ENCODE measurements at regions not wholly inside any gene's neighbourhood (a gene's known extent, or its start where the extent isn't known, plus 50 kb on each side); places are given as distances from the start of the nearest gene placed in this dataset.
"Not testable (repeated sequence)": the region's sequence is repeated elsewhere in the genome, so short reads cannot be mapped to it uniquely, and the experiment has no call there.

DNA sequence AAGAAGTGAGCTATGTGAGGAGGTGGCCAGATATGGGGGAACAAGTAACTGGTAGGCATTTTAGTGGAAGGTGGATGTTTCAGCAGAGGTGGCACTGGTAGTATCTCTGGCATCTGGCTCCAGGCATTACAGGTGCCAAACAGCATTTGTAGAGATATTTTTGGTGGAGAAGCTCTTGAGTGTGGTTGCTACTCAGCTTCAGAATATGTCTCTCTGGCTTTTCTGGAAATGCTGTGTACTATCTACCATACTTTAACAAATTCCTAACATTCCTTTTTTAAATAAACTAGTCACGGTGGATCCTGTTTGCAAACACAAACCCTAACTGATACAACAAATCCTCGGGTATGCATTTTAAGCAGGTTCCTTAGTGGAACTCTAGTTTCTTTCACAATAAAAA lies 128.0 kb downstream of the BARX2 start:
- DNase-seq (ENCODE audit: low read depth, low spot score): no peak

DNA sequence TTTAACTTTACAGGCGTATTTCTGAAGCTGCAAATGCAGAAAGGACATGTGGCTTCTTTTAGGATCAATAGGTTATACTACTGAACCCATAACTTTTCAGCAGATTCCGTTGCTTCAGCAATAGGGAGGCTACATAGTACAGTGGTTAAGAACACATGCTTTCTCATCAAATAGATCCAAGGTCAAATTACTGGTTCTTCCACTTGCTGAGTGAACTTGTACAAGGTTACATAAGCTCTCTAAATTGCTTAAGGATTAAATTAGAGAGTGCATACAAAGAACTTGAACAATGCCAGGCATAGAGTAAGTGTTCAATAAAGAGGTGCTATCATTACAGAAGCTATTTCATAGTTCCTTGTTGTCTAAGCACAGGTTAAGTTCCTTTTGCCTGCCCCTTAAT lies 129.6 kb downstream of the BARX2 start:
- no peak for DNase-seq (ENCODE audit: low read depth, low spot score)

DNA sequence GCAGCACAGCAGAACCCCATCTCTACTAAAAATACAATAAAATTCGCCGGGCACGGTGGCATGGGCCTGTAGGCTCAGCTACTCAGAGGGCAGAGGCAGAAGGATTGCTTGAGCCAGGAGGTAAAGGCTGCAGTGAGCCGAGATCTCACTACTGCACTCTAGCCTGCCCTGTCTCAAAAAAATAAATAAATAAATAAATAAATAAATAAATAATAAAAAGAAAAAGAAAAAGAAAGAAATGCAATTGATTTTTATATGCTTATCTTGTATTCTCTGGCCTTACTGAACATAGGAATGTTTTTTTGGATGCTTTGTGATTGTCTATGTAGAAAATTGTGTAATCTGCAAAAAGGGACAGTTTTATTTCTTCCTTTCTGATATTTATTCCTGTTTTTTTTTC lies 132.5 kb downstream of the BARX2 start:
- no peak for DNase-seq (ENCODE audit: low read depth, low spot score)

DNA sequence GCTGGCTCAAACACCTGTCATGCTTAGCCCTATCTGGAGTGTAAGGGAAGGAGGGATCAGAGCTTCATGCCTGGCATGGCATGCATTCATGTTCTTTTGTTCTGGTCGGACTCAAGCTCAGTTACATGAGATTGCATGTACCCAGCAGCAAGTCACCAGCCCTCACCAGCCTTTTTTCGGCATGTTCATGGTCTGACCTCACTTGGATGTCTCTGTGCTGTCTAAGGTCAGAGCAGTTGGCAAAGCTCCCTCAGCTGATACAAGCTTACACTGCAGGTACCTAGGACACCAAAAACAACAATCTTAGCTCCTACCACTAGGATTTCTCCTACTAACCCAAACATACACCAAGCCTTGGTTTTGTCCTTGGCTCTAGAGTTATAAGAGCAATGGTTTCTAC lies 152.6 kb downstream of the BARX2 start:
- DNase-seq (ENCODE audit: low read depth, low spot score): no peak

DNA sequence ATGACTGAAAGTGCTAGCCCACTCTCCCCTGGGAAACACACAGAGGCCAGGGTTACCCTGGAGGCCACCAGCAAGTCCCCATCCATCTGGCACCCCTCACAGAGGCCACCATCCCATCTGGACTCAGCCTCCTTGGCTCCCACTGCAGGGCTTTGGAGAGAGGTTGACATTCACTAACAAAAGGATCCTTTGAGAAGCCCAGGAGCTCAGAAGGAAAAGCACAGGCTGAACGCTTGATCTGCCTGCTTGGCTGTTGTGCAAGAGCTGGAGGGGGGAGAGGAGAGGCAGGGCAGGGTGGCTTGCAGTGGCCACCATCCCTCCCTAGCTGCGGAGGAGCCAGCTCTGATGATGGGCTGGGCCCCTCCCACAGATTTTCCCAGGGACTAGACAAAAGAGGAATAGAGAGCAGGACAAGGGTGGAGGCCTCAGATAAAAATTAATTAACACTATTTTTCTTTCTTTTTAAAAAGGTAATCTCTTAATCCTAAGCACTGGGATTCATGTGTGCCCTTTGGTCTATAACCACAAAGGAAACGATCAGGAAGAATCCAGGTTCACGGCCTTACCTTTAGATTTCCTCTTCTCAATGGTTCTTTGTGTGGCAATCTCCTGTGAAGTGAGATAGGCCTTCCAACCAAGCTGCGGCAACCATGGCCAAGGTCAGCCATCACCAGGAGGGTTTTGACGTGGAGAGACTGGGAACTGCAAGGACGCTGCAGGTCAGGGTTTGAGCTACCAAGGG lies 154.7 kb downstream of the BARX2 start:
- no peak for DNase-seq (ENCODE audit: low read depth, low spot score)

DNA sequence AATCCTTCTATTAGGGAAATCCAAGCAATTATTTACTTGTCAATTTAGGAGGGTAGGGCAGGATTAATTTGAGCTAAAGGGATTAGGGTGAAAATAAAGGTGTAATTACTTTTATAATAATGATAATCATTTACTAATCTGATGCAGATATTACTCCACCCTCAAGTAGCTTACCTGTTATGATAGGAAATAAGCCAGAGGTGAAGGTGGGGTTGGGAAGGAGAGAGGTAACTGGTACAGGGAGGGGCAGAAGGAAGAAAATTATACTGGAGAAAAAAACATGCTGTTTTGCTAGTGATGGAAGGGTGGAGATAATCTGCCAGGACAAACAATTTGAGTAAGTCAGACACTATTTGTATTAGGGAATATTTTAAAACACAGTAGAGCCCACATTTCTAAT lies 157.7 kb downstream of the BARX2 start:
- DNase-seq (ENCODE audit: low read depth, low spot score): no peak

DNA sequence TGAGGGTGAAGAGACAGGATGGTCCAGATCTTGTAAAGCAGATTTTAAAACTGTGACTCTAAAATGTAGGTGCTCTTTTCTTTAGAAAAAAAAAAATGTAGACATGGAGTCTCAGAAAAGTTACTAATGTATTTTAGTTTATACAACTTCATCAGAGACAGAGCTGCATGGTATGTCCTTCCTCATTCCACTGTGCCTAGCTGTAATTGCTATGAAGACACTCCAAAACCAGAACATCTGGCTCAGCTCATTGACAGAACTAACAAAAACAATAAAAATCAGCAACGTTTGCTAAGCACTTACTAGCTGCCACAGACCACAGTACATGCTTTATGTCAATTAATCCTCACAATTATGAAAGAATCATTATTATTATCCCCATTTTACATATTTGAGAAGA lies 160.7 kb downstream of the BARX2 start:
- DNase-seq (ENCODE audit: low read depth, low spot score): no peak

DNA sequence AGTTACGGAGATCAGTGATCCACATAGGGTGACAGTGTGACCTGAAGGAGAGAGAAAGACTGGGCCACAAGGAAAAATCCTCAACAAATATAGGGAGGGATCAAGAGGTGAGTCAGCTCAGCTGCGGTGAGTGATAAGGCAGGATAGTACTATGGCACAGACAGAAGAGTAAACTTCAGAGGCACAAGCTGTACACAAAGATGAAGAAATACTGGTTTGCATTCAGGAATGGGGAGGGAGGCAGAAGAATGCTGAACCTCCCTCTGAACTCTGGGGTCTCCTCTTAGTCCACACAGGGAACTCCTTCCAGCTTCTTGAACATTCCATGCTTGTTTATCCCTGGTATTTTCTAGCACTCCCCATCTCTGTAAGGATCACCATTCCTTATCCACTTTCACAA lies 162.7 kb downstream of the BARX2 start:
- DNase-seq (ENCODE audit: low read depth, low spot score): no peak

DNA sequence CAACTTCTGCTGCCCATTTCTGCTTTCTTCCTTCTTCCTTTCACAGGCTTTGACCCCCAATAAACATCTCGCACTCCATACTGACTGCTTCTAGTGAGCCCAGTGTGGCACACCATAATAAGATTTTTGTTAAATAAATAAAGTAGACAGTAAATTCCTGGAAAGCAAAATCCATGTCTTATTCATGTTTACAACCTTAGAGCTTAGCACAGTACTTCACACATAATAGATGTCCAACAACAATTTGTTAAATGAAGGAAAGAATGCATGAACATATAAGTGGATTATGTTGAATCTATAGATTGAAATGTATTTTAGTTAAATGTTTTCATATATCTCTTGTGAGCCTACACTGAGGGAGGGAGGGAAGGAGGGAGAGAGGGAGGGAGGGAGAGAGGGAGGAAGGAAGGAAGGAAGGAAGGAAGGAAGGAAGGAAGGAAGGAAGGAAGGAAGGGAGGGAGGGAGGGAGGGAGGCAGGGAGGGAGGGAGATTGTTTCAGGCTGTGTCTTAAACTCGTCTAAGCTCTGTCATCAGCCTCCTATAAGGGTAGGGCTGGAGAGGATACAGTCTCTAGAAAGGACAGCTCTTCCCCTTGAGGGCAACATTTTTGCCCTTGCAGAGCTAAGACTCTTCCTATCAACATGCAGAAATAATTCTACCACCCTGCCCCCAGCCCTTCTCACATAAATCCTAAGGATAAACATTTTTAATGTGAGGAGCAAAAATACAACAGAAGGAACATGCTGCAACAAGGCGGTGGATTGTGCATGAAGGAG lies 168.1 kb downstream of the BARX2 start:
- no peak for DNase-seq (ENCODE audit: low read depth, low spot score)

DNA sequence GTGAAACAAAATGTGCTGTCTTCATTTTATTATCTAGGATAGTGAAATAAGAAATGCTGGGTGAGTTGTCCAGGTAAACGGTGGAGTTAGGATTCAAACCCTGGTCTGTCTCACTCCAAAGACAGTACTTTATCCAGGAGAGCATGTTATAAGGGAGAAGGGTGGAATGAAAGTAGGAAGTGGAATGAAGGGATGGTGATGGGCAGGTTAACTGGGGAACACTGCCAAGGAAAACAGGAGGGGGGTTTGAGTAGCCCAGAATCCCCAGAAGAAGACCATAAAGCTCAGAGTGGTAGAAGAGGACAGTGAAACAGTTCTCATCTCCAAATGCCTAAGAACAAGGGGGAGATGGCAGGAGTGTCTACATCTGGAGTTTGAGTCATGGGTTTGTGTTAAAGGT lies 169.0 kb downstream of the BARX2 start:
- no peak for DNase-seq (ENCODE audit: low read depth, low spot score)

DNA sequence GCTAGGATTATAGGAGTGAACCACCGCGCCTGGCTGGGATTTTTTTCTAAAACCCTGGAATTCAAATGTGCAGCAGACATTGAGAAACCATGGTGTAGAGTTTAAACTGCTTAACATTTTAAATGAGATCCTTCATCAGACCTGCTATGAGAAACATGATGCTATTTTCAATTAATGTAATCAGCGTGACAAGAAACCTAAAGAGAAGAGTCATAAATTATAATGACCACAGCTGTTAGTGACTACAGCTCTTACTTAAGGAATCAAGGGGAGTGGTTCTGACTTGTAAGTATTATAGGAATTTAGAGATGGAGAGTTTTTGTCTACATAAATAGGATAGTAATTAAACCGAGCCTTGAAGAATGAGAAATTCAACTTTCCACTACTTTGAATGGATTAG lies 170.6 kb downstream of the BARX2 start:
- DNase-seq (ENCODE audit: low read depth, low spot score): no peak

DNA sequence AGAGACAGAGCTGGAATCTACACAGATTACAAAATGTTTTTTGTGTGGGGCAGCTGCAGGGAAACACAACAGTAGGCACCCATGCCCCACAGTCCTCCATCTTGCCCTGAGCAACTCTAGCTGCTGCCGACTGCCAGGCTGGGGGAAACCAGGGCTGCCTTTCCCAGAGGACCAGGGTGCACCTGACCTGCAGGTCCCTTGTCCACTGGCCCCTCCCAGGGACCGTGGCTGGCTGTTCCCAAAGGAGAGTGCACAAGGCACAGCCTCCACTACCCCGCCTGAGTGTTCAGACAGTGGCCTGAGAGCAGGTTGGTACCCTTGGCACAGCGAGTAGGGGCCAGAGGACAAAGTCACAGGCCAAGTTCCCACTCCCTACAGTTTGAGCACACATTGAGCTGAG lies 181.8 kb downstream of the BARX2 start:
- no peak for DNase-seq (ENCODE audit: low read depth, low spot score)

DNA sequence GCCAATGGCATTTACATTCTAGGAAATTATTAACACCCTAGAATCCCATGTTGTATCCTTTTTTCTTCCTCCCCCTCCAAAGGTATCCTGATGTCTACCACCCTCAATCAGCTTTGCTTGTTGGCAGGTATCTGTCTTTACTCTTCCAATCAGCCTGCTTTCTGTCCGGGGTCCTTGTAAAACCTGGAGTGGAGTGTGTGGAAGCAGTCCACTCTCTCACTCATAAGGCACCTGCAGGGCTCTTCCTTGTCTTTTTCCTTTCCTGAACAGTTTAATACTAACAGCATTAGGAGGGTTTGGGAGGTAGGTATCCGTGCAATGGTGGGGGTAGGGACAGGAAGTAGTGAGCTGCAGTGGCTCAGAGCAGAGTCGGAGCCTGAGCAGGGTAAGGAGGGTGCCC lies 193.4 kb downstream of the BARX2 start:
- DNase-seq (ENCODE audit: low read depth, low spot score): no peak

DNA sequence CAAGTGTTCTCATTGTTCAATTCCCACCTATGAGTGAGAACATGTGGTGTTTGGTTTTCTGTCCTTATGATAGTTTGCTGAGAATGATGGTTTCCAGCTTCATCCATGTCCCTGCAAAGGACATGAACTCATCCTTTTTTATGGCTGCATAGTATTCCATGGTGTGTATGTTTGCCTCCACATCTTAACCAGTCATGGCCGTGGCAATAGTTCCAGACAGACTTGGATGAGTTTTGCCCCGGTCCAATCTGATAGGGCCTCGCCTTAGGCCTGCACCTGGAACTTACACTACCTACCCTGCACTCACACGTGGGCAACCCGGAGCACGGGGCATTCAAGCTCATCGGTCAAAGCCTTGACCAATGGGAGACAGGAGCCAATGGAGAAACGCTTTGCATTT lies 197.0 kb downstream of the BARX2 start:
- not testable (repeated sequence) for DNase-seq (ENCODE audit: low read depth, low spot score)

DNA sequence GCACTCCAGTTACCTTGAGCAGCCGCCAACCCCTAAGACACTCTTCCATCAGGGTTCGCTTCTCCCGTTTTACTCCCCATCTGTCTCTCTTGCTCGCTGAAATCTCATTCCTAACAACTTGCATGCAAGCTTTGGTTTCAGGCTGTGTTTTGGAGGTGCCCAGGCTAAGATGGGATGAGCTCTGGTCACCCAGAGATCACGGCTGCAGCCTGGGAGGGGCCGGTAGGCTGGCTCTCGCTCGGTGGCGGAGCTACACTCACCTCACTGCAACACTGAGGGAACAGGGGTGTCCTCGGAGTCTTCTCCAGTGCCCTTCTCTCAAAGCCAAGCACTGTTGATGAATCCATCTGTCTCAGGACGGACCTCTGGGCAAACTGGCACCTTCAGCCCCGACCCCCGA lies 197.5 kb downstream of the BARX2 start:
- no peak for DNase-seq (ENCODE audit: low read depth, low spot score)

DNA sequence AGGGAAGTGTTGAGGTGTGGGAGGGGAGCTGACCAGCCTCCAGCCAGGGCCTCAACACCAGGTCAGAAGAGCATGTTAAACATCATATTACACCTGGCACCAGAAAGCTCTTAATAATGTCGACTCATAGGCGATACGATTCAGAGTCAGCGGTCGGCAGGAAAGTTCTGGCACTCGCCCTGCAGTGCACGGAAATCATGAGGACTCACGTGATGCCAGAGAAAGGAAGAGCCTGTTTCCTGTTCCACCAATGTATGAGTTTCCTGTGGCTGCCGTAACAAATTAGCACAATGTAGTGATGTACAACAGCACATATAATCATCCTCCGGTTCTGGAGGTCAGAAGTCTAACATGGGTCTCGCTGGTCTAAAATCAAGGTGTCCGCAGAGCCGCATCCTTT lies 198.8 kb downstream of the BARX2 start:
- DNase-seq (ENCODE audit: low read depth, low spot score): no peak

DNA sequence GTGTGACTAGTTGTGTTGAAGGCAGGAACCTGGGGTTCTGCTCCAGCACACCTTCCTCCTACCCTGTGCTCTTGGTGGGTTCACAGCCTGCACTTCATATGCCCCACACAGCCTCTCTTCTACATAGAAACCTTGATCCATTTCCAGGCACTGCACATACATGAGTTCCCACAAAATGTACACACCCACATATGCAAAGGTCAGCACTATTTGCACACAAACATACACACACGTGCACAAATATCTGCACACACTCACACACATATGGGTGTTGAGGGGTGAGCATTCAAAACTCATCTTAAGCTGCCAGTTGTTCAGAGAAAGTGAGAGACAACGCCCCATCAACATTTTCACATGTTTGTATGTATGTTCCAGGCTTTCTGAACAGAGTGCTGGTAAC lies 201.0 kb downstream of the BARX2 start:
- no peak for DNase-seq (ENCODE audit: low read depth, low spot score)

DNA sequence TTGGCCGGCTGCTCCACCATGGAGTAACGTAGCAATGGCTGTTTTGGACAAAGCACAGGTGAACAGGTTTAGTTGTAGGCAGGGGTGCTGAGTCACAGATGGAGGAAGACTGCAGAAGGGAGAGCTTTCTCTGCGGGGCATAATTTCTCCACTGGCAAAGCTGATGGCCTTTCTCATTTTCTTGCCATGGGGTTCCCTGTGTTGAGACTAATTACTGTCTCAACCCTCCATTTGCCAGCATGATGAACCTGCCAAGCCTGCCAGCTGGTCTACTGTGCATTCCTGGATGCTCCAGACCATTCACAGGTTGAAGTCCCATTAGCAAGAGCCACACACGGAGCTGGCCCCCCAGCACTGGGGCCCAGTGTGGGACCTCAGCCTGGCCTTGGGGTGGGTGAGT lies 202.4 kb downstream of the BARX2 start:
- no peak for DNase-seq (ENCODE audit: low read depth, low spot score)

DNA sequence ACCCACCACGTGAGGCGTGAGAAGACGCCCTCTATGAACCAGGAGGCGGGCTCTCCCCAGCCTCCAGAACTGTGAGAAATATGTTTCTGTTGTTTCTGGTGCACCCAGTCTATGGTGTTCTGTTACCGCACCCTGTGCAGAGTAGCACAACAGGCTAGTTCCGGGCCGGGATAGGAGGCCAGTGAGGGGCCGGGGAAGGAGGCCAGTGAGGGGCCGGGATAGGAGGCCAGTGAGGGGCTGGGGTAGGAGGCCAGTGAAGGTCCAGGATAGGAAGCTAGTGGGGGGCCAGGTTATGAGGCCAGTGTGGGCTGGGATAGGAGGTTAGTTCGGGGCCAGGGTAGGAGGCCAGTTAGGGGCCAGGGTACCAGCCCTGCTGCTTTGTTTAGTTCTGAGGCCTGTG lies 204.6 kb downstream of the BARX2 start:
- DNase-seq (ENCODE audit: low read depth, low spot score): no peak

DNA sequence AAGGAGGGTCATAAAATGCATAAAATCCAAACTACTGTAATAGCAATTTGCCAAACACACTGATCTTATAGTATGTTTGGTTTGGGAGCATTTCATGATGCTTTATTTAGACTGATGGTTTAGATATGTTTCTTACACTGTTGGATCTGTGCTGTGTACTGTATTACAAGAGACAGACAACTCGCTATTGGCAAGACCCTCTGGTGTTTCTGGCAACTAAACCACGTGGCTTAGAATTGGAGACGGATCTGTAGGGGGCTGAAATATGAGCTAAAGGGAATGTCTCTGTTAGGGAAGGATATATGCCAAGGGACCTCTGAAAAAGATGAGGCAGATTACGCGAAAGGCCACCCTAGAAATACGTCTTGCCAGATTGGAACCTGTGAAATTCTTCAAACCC lies 208.7 kb downstream of the BARX2 start:
- no peak for DNase-seq (ENCODE audit: low read depth, low spot score)

DNA sequence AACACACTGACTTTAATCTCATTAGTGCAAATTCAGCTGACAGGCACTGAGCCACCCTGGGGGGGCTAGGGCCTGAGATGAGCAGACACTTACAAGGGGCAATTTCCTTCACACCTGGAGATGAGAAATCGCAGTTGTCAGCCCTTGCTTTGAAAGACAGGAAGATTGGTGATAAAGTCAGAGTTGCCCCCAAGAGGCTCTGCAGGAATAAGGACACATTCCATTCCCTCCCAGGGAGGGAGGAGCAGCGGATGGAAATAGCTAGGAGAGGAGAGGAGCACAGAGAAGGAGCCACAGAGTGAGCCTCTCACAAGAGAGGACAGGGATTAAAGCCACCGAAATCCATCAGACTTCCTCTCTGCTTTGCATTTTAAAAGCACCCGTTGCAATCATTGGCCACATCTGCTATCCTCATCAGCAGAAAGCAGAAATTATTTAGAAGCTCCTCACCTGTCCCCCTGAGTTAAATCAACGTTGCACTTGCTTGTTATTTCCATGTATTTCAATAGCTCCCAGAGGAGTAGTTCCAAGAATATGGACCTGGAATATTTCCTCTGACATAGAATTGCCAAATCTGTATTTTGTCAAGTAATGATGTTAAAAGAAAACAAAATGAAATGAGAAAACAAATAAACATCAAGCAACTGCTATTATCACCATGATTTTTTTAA lies 213.7 kb downstream of the BARX2 start:
- DNase-seq (ENCODE audit: low read depth, low spot score): no peak

DNA sequence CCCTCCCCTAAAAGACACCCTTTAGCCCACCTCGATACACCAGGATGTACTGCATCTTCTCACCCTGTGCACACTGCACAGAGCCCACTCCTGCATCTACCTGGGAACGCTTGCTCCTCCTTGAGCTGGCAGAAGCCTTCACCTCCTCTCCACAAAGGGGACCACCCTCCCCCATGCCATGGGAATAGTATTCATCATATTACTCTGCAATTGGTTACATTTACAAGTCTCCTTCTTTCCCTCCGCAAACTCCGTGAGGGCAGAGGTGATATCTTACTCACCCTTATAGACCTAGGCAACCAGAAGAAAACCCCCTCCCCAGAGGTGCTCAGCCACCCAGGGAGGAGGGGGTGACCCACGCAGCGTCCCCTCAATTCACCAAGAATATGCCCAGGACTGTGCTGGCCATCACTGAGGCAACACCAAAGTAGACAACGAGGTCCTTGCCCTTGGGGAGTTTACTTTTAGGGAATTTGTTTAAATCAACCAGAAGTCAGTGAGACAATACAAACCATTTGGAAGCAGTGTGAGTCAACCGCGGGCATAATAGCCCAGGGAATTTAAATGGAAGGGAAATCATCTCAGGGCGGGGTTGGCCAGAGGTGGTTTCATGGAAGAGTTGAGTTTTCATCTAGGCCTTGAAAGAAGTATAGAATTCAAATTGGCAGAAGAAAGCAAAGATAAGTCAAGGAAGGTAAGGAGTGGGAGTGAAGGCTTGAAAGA lies 214.5 kb downstream of the BARX2 start:
- DNase-seq (ENCODE audit: low read depth, low spot score): no peak

Data from brain pericyte (primary cell).